GM23338 (cell line): ENCODE measurements at regions not wholly inside any gene's neighbourhood (a gene's known extent, or its start where the extent isn't known, plus 50 kb on each side); places are given as distances from the start of the nearest gene placed in this dataset.

ENCODE experiments used
- JUNB ChIP-seq: IDR thresholded peaks from one replicate; pipeline ENCODE4 v1.6.1; 2016; ENCODE audit warnings: antibody characterized with exemption; ENCODE audit not compliant: unreplicated experiment
- POLR2AphosphoS5 ChIP-seq: IDR thresholded peaks from 2 replicates; pipeline ENCODE4 v1.6.1; 2016; ENCODE audit warnings: antibody characterized with exemption, low read depth
- REST ChIP-seq: IDR thresholded peaks from one replicate; pipeline ENCODE4 v1.6.1; 2018; ENCODE audit warnings: antibody characterized with exemption; ENCODE audit not compliant: unreplicated experiment
- TF ChIP-seq, protein P1 (sequence below), 2 experiments: fragments of 200-600 bp in 1 of 2; sonication (generic) in 1 of 2; conservative IDR thresholded peaks; 2 replicates each; pipeline versions ENCODE4 v1.5.1 to v1.6.1; 2016 to 2017; ENCODE audit warnings: antibody characterized with exemption in 2 of 2, low read depth in 2 of 2, mild to moderate bottlenecking in 2 of 2, moderate library complexity in 1 of 2

- TF ChIP-seq POLR2AphosphoS5 (no peak), JUNB (no peak), REST (no peak)
- TF ChIP-seq, protein P1, sequence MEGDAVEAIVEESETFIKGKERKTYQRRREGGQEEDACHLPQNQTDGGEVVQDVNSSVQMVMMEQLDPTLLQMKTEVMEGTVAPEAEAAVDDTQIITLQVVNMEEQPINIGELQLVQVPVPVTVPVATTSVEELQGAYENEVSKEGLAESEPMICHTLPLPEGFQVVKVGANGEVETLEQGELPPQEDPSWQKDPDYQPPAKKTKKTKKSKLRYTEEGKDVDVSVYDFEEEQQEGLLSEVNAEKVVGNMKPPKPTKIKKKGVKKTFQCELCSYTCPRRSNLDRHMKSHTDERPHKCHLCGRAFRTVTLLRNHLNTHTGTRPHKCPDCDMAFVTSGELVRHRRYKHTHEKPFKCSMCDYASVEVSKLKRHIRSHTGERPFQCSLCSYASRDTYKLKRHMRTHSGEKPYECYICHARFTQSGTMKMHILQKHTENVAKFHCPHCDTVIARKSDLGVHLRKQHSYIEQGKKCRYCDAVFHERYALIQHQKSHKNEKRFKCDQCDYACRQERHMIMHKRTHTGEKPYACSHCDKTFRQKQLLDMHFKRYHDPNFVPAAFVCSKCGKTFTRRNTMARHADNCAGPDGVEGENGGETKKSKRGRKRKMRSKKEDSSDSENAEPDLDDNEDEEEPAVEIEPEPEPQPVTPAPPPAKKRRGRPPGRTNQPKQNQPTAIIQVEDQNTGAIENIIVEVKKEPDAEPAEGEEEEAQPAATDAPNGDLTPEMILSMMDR (conservative IDR thresholded peaks at IDR 0.05; ENCODE audit: low read depth in 2 of 2): no peak
Measured at GRCh38 chr16:85231959-85232358, 119.7 kb upstream of the CIBAR2 start.
